ENCODE measurements at regions not wholly inside any gene's neighbourhood (a gene's known extent, or its start where the extent isn't known, plus 50 kb on each side); places are given as distances from the start of the nearest gene placed in this dataset.

DNA sequence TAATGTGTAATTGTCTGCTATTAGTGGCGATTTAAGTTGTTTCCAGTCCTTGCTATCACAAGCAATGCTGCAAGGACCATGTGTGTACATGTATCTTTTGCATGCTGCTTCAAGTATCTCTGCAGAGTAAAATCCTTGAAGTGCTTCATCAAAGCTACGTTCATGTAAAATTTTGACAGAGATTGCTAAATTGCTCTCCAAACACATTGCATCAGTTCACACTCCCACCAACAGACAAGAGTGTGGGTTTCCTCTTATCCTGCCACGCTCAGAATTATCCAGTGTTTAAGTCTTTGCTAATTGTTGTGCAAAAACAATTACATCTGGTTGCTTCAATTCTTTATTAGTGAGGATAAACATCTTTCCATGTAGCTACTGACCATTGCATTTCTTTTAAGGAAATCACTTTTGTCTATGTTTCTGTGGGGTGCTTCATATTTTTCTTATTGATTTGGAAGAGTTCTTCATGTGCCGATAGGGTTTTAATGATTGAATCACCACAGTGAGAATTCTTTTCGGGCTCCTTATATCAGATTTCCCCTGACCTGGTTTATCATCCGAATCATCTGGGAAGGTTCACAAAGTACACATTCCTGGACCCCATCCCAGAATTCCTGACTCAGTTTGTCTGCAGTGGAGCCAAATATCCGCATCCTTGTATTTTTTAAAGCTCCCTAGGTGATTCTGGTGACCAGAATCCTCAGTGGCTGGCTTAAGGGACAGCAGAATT lies 56.3 kb upstream of the GALNT2 start:
- TF ChIP-seq POLR2A (IDR thresholded peaks at IDR 0.05) (no peak), POLR2AphosphoS5 (IDR thresholded peaks at IDR 0.05) (no peak)
- TF ChIP-seq, protein P1, sequence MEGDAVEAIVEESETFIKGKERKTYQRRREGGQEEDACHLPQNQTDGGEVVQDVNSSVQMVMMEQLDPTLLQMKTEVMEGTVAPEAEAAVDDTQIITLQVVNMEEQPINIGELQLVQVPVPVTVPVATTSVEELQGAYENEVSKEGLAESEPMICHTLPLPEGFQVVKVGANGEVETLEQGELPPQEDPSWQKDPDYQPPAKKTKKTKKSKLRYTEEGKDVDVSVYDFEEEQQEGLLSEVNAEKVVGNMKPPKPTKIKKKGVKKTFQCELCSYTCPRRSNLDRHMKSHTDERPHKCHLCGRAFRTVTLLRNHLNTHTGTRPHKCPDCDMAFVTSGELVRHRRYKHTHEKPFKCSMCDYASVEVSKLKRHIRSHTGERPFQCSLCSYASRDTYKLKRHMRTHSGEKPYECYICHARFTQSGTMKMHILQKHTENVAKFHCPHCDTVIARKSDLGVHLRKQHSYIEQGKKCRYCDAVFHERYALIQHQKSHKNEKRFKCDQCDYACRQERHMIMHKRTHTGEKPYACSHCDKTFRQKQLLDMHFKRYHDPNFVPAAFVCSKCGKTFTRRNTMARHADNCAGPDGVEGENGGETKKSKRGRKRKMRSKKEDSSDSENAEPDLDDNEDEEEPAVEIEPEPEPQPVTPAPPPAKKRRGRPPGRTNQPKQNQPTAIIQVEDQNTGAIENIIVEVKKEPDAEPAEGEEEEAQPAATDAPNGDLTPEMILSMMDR (IDR thresholded peaks at IDR 0.05): no peak

All from prostate gland (tissue), 2 donors.